Loucy (cell line): ENCODE measurements at regions not wholly inside any gene's neighbourhood (a gene's known extent, or its start where the extent isn't known, plus 50 kb on each side); places are given as distances from the start of the nearest gene placed in this dataset.

Experiments used
- H2AFZ ChIP-seq: fragments of 200-600 bp; sonication (generic); 2 replicates; pipeline ENCODE4 v1.6.0; 2016; ENCODE audit warnings: antibody characterized with exemption, mild to moderate bottlenecking, low read length, moderate library complexity
- H3F3A ChIP-seq: fragments of 200-600 bp; 2 replicates; pipeline ENCODE4 v1.6.0; 2016; ENCODE audit warnings: antibody characterized with exemption, low read depth, mild to moderate bottlenecking
- H3K27me3 ChIP-seq: fragments of 200-600 bp; sonication (generic); 2 replicates; pipeline ENCODE4 v1.6.1; 2014; ENCODE audit warnings: low read length, mild to moderate bottlenecking; ENCODE audit not compliant: insufficient read depth, poor library complexity, severe bottlenecking
- H3K36me3 ChIP-seq: fragments of 200-600 bp; sonication (generic); 2 replicates; pipeline ENCODE4 v1.6.1; 2016; ENCODE audit warnings: low read length; ENCODE audit not compliant: insufficient read depth
- H3K4me1 ChIP-seq: fragments of 200-600 bp; sonication (generic); 2 replicates; pipeline ENCODE4 v1.5.1; 2014; ENCODE audit warnings: low read length, mild to moderate bottlenecking; ENCODE audit not compliant: insufficient read depth, poor library complexity, severe bottlenecking
- H3K4me2 ChIP-seq: fragments of 200-600 bp; sonication (generic); 2 replicates; pipeline ENCODE4 v1.6.0; 2014; ENCODE audit warnings: antibody characterized with exemption, low read length, low read depth, mild to moderate bottlenecking; ENCODE audit not compliant: poor library complexity, severe bottlenecking
- H3K4me3 ChIP-seq: fragments of 200-600 bp; sonication (generic); 2 replicates; pipeline ENCODE4 v1.5.1; 2014; ENCODE audit warnings: low read length, mild to moderate bottlenecking, mixed read lengths; ENCODE audit not compliant: poor library complexity, severe bottlenecking
- H3K79me2 ChIP-seq: fragments of 200-600 bp; sonication (generic); 2 replicates; pipeline ENCODE4 v1.6.1; 2014; ENCODE audit warnings: low read length; ENCODE audit not compliant: insufficient read depth
- H3K9ac ChIP-seq: fragments of 200-600 bp; sonication (generic); 2 replicates; pipeline ENCODE4 v1.6.0; 2014; ENCODE audit warnings: mild to moderate bottlenecking, low read depth, low read length, moderate library complexity; ENCODE audit not compliant: poor library complexity, severe bottlenecking
- H3K9me2 ChIP-seq: fragments of 200-600 bp; sonication (generic); replicated peaks from 2 replicates; pipeline ENCODE4 v1.6.1; 2016; ENCODE audit warnings: low read depth, low read length, mixed read lengths
- H3K9me3 ChIP-seq: fragments of 200-600 bp; sonication (generic); 2 replicates; pipeline ENCODE4 v1.6.1; 2014; ENCODE audit warnings: mild to moderate bottlenecking, antibody characterized with exemption, low read length, low read depth; ENCODE audit not compliant: insufficient read depth
- H4K20me1 ChIP-seq: fragments of 200-600 bp; sonication (generic); 2 replicates; pipeline ENCODE4 v1.6.0; 2014; ENCODE audit warnings: antibody characterized with exemption, low read length, mild to moderate bottlenecking; ENCODE audit not compliant: insufficient read depth, poor library complexity, severe bottlenecking
- EZH2phosphoT487 ChIP-seq: fragments of 200-600 bp; IDR thresholded peaks from 2 replicates; pipeline ENCODE4 v1.6.1; 2018; ENCODE audit warnings: antibody characterized with exemption, mild to moderate bottlenecking, moderate library complexity, borderline replicate concordance
- TF ChIP-seq, protein P1 (sequence below): fragments of 200-600 bp; sonication (generic); conservative IDR thresholded peaks from 2 replicates; pipeline ENCODE4 v1.5.1; 2014; ENCODE audit warnings: mild to moderate bottlenecking, antibody characterized with exemption, low read length

DNA sequence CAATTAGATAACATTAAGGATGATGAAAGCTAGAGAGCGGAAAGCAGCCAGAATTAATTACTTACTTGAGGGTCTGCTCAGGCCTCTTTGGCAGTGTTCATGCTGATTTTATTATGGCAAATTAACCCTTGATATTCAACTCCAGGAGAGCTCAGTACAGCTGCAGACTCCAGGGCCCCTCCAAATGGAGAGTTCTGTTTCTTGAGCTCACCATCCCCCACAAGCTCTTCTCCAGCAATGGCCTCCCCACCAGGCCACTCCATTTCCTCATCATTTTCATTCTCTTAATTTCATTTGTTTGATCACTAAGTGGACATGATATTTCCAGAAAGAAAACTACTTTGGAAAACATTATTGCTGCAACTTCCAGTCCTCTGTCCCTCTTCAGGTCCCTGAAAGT, 513.3 kb upstream of the NOX3 start:
- no peak overlapping the region for H3K4me3 ChIP-seq
- H3K4me2 ChIP-seq: no peak overlapping the region
- H3K9ac ChIP-seq: no peak overlapping the region
- H3K9me2 ChIP-seq: no peaks in the 10 kb centered on the region
- no peaks in the 10 kb centered on the region for H3K9me3 ChIP-seq
- no peaks in the 10 kb centered on the region for H3K79me2 ChIP-seq
- H3K36me3 ChIP-seq: no peaks in the 10 kb centered on the region
- H3K4me1 ChIP-seq: no peaks in the 10 kb centered on the region
- no peaks in the 10 kb centered on the region for H3K27me3 ChIP-seq
- no peak for TF ChIP-seq EZH2phosphoT487
- TF ChIP-seq, protein P1, sequence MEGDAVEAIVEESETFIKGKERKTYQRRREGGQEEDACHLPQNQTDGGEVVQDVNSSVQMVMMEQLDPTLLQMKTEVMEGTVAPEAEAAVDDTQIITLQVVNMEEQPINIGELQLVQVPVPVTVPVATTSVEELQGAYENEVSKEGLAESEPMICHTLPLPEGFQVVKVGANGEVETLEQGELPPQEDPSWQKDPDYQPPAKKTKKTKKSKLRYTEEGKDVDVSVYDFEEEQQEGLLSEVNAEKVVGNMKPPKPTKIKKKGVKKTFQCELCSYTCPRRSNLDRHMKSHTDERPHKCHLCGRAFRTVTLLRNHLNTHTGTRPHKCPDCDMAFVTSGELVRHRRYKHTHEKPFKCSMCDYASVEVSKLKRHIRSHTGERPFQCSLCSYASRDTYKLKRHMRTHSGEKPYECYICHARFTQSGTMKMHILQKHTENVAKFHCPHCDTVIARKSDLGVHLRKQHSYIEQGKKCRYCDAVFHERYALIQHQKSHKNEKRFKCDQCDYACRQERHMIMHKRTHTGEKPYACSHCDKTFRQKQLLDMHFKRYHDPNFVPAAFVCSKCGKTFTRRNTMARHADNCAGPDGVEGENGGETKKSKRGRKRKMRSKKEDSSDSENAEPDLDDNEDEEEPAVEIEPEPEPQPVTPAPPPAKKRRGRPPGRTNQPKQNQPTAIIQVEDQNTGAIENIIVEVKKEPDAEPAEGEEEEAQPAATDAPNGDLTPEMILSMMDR: no peak
- H3F3A ChIP-seq: no peaks in the 10 kb centered on the region
- no peak overlapping the region for H2AFZ ChIP-seq
- H4K20me1 ChIP-seq: no peaks in the 10 kb centered on the region

DNA sequence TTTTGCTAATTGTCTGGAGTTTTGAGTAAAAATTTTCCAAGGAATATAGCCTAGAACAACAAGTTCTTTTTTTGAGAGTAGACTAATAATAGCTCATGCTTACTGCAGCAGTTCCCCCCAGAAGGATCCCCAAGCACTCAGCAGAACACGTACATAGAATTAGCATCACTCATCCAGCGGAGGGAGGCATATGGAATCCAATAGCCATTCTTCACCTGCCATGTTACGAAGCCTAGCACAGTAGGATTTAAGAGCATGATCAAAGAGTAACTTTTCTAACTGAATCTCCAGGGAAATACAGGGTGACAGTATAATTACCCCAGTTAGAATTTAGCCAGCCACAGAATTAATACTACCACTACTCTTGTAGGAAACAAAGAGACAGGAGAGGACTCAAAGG, 511.7 kb upstream of the NOX3 start:
- H3K27me3 ChIP-seq: no peaks in the 10 kb centered on the region
- H4K20me1 ChIP-seq: no peaks in the 10 kb centered on the region
- H3K79me2 ChIP-seq: no peaks in the 10 kb centered on the region
- no peaks in the 10 kb centered on the region for H3K9me3 ChIP-seq
- TF ChIP-seq EZH2phosphoT487: no peak
- TF ChIP-seq, protein P1: no peak
- no peak overlapping the region for H3K4me2 ChIP-seq
- H3F3A ChIP-seq: no peaks in the 10 kb centered on the region
- H3K4me3 ChIP-seq: no peak overlapping the region
- H2AFZ ChIP-seq: no peak overlapping the region
- no peaks in the 10 kb centered on the region for H3K36me3 ChIP-seq
- no peak overlapping the region for H3K9ac ChIP-seq
- H3K4me1 ChIP-seq: no peaks in the 10 kb centered on the region
- H3K9me2 ChIP-seq: no peaks in the 10 kb centered on the region

DNA sequence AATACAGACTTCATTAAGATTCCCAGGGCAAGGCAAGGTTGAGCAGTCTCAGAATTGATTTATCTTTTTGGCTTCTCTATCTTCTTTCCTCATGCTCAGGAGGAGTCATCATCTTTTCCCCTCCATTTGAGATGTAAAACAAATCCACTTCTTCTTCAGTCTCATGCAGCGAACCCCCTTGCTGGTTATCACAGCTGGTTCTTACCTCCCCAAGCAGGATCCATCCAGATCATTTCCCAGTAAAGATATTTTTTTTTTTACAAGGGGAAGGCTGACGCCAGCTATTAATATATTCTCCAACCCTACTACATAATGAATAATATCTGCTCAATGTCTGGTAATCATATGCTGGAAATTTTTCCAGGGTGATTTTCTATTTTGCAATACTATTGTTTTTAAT, 508.9 kb upstream of the NOX3 start:
- H3F3A ChIP-seq: no peaks in the 10 kb centered on the region
- H3K4me1 ChIP-seq: no peaks in the 10 kb centered on the region
- no peaks in the 10 kb centered on the region for H3K9me3 ChIP-seq
- no peak overlapping the region for H3K9ac ChIP-seq
- TF ChIP-seq, protein P1: no peak
- TF ChIP-seq EZH2phosphoT487: no peak
- no peaks in the 10 kb centered on the region for H3K79me2 ChIP-seq
- H3K9me2 ChIP-seq: no peaks in the 10 kb centered on the region
- no peaks in the 10 kb centered on the region for H3K36me3 ChIP-seq
- no peaks in the 10 kb centered on the region for H4K20me1 ChIP-seq
- H3K4me3 ChIP-seq: no peak overlapping the region
- H3K27me3 ChIP-seq: no peaks in the 10 kb centered on the region
- H2AFZ ChIP-seq: no peak overlapping the region
- H3K4me2 ChIP-seq: no peak overlapping the region
